Thyroid gland (tissue), 4 donors: ENCODE measurements at regions not wholly inside any gene's neighbourhood (a gene's known extent, or its start where the extent isn't known, plus 50 kb on each side); places are given as distances from the start of the nearest gene placed in this dataset.

Source experiments
- DNase-seq, 2 donors: peaks; one replicate each; pipeline ENCODE4 v3.0.0-alpha.2; 2019
- H3K27ac ChIP-seq, 3 donors: fragments of 200-600 bp; sonication (generic); 1 replicate in 2 of 3; 2 replicates in 1 of 3; pipeline ENCODE4 v1.5.1; 2016 to 2019; ENCODE audit warnings: mild to moderate bottlenecking in 1 of 3, moderate library complexity in 1 of 3
- H3K27me3 ChIP-seq: fragments of 200-600 bp; sonication (generic); one replicate; pipeline ENCODE4 v1.5.1; 2019
- H3K36me3 ChIP-seq, 2 donors: fragments of 200-600 bp; sonication (generic); one replicate each; pipeline ENCODE4 v1.5.1; 2016 to 2019
- H3K4me1 ChIP-seq, 2 donors: fragments of 200-600 bp; sonication (generic); one replicate each; pipeline ENCODE4 v1.5.1; 2017 to 2019
- H3K4me3 ChIP-seq, 3 donors: fragments of 200-600 bp; sonication (generic); replicated peaks in 1 of 3; 1 replicate in 2 of 3; 2 replicates in 1 of 3; pipeline ENCODE4 v1.5.1; 2016; ENCODE audit warnings: mild to moderate bottlenecking in 1 of 3
- H3K9me3 ChIP-seq: fragments of 200-600 bp; sonication (generic); one replicate; pipeline ENCODE4 v1.5.1; 2017
- POLR2A ChIP-seq, 2 donors: fragments of 450-650 bp; IDR thresholded peaks; one replicate each; pipeline ENCODE4 v1.6.1; 2017; ENCODE audit warnings: antibody characterized with exemption in 2 of 2, mild to moderate bottlenecking in 2 of 2, moderate library complexity in 1 of 2
- WGBS, 2 donors: methylation state at CpG; one replicate each; pipeline ENCODE4 v1.1.5; 2017; 5-methylcytosine and 5-hydroxymethylcytosine counted together
- intact Hi-C: fragments of 100-400 bp; cut with DNase I; formaldehyde crosslinking; loops from one replicate; pipeline ENCODE4 v1.15.1; 2023
- TF ChIP-seq, protein P1 (sequence below), 6 experiments: fragments of 200-600 bp in 3 of 6; fragments of 450-650 bp in 3 of 6; sonication (generic) in 3 of 6; IDR thresholded peaks; one replicate each; pipeline ENCODE4 v1.5.1; 2016 to 2019; ENCODE audit warnings: antibody characterized with exemption in 6 of 6, mild to moderate bottlenecking in 2 of 6, inconsistent platforms in 1 of 6, moderate library complexity in 1 of 6

DNA sequence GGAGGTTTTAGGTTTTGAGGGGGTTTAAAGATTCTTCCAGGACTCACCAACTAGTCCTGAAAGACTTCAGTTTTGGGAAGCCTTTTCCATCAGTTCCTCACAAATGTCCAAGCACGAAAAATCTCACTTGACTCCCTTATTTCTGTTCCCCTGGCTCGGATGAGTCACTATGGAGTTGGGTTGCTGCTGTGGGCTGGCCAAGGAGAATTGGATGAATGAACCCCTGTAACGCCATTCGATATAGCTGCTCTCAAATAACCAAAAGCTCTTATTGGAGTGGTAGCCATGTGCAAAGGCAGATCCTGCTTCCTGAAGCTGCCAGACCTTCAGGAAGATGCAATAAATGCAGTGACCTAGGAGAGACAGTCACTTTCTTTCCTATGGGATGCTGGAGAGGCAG is 417.0 kb downstream of the ZNF521 start:
- DNase-seq = no peak
- H3K27ac ChIP-seq = no peak overlapping the region
- TF ChIP-seq POLR2A (IDR thresholded peaks at IDR 0.05) = no peak
- TF ChIP-seq, protein P1, sequence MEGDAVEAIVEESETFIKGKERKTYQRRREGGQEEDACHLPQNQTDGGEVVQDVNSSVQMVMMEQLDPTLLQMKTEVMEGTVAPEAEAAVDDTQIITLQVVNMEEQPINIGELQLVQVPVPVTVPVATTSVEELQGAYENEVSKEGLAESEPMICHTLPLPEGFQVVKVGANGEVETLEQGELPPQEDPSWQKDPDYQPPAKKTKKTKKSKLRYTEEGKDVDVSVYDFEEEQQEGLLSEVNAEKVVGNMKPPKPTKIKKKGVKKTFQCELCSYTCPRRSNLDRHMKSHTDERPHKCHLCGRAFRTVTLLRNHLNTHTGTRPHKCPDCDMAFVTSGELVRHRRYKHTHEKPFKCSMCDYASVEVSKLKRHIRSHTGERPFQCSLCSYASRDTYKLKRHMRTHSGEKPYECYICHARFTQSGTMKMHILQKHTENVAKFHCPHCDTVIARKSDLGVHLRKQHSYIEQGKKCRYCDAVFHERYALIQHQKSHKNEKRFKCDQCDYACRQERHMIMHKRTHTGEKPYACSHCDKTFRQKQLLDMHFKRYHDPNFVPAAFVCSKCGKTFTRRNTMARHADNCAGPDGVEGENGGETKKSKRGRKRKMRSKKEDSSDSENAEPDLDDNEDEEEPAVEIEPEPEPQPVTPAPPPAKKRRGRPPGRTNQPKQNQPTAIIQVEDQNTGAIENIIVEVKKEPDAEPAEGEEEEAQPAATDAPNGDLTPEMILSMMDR (IDR thresholded peaks at IDR 0.05) = no peak
- intact Hi-C loops = no loop called here
- WGBS, 2 donors = 79 to 93% methylated on average over 4 of the region's 4 CpGs
- H3K4me1 ChIP-seq = peaks cover 0 to 3% of the 10 kb centered on the region in 2 donors
- no peaks in the 10 kb centered on the region for H3K9me3 ChIP-seq
- no peaks in the 10 kb centered on the region for H3K36me3 ChIP-seq
- H3K4me3 ChIP-seq = no peak overlapping the region
- H3K27me3 ChIP-seq = no peaks in the 10 kb centered on the region

DNA sequence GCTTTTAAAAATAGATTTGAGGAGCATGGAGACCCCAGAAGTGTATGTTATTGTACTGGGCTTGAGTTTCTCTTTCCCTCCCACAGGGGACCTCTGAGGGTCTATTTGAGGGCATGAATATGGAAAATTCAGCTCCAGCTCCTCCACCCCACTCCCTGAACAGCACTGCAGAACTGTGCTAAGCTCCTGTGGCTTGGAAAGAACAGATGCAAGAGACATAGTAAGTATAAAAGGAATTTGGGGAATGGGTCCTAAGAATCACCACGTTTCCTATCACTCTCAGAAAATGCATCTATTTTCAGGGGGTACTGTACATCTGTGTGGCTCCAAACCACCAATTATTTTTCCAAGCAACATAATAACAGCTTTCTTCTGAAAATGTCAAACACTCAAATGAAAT is 416.1 kb downstream of the ZNF521 start:
- Histone ChIP-seq H3K27ac (no peak overlapping the region), H3K9me3 (no peaks in the 10 kb centered on the region), H3K4me1 (peaks cover 0 to 3% of the 10 kb centered on the region in 2 donors), H3K36me3 (no peaks in the 10 kb centered on the region), H3K4me3 (no peak overlapping the region), H3K27me3 (no peaks in the 10 kb centered on the region)
- DNase-seq = no peak
- intact Hi-C loops = no loop called here
- no peak for TF ChIP-seq POLR2A (IDR thresholded peaks at IDR 0.05)
- TF ChIP-seq, protein P1 (IDR thresholded peaks at IDR 0.05) = no peak
- 65 to 81% methylated on average over 1 of the region's 1 CpG for WGBS, 2 donors

DNA sequence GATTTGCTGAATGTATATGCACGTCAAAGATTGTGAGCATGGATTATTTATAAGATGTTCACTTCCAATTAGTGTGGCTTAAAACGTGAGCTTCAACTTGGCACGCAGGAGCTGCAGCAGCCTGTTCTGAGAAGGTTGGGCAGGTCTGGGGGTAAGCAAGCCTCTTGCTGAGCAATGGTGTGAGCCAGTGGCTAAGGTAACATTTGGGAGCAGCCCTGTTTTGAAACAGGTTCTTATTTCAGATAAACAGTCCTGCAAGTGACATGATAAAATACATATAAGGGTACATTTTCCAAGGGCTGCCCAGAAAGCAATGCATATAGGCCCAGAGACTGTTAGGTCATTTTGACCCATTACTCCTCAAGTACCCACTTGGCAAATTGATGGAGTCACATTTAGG is 415.3 kb downstream of the ZNF521 start:
- Histone ChIP-seq H3K4me1 (no peaks in the 10 kb centered on the region), H3K27ac (no peak overlapping the region), H3K4me3 (no peak overlapping the region), H3K36me3 (no peaks in the 10 kb centered on the region), H3K9me3 (no peaks in the 10 kb centered on the region), H3K27me3 (no peaks in the 10 kb centered on the region)
- DNase-seq = no peak
- 68 to 93% methylated on average over 3 of the region's 3 CpGs for WGBS, 2 donors
- TF ChIP-seq POLR2A (IDR thresholded peaks at IDR 0.05) = no peak
- TF ChIP-seq, protein P1 (IDR thresholded peaks at IDR 0.05) = no peak
- intact Hi-C loops = no loop called here

DNA sequence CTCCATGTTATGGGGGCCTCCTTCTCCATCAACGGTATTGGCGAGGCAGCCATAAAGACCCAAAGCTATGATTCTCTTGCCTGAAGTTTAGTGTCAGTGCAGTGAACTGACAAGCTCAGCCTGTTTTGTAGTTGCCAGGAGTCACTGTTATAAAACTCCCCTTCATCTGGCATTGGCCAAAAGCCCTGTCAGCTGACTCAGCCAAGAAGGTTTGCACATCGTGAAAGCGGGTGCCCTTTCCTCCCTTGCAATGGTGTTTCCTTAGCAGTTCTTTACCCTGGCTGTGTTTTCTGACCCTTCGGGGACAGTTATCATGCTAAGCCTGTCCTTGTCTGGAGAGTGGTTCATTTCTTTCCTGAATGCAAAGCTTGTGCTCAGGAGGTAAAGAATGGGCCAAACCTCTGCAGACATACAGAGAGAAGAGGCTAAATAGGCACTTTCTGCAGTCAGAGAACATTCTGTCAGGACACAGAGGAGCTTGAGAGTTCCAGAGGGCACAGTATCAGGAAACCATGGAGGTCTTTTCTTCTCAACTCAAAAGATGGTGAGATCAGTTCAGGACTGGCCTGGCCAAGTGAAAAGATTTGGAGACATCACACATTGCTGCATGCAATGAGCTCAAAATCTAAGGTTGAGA is 414.2 kb downstream of the ZNF521 start:
- Histone ChIP-seq H3K4me3 (no peak overlapping the region), H3K36me3 (no peaks in the 10 kb centered on the region), H3K9me3 (no peaks in the 10 kb centered on the region), H3K27ac (no peak overlapping the region), H3K4me1 (no peaks in the 10 kb centered on the region), H3K27me3 (no peaks in the 10 kb centered on the region)
- intact Hi-C loops = no loop called here
- 89 to 93% methylated on average over 5 of the region's 5 CpGs for WGBS, 2 donors
- TF ChIP-seq, protein P1 (IDR thresholded peaks at IDR 0.05) = no peak
- no peak for TF ChIP-seq POLR2A (IDR thresholded peaks at IDR 0.05)
- no peak for DNase-seq

DNA sequence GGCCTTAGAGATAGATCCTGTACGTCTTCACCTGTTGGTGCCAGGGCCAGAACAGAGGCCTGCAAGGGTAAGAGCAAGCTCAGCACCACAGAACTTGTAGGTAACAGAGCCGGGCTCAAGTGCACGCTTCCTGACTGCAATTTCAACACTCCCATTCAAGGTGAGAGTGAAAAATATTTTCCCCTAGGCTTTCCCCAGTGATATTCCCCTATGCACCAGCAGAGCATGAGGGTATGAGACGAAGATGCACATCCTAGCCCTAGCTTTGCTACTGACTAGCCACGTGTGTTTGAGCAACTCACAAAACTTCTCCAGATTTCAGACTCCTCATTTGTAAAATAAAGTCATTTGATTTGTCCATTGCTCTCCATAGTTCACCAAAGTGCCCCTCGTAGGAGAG is 411.6 kb downstream of the ZNF521 start:
- TF ChIP-seq, protein P1 (IDR thresholded peaks at IDR 0.05) = no peak
- no peak for TF ChIP-seq POLR2A (IDR thresholded peaks at IDR 0.05)

More for the DNA sequence above, 411.6 kb downstream of the ZNF521 start:
- H3K27me3 ChIP-seq = no peaks in the 10 kb centered on the region
- 93 to 95% methylated on average over 6 of the region's 6 CpGs for WGBS, 2 donors
- H3K4me1 ChIP-seq = no peaks in the 10 kb centered on the region
- no peak for DNase-seq
- no peak overlapping the region for H3K4me3 ChIP-seq
- H3K27ac ChIP-seq = no peak overlapping the region
- intact Hi-C loops = no loop called here
- H3K9me3 ChIP-seq = no peaks in the 10 kb centered on the region
- H3K36me3 ChIP-seq = no peaks in the 10 kb centered on the region
